ENCODE measurements at regions not wholly inside any gene's neighbourhood (a gene's known extent, or its start where the extent isn't known, plus 50 kb on each side); places are given as distances from the start of the nearest gene placed in this dataset.
A peak's percentile ranks its signal among the peaks of the same experiment; 100 is the strongest.

GRCh38 chr15:29914511-29914926 is 92.3 kb upstream of the TJP1 start:
- Mint-ChIP-seq H3K36me3 (ENCODE audit: low read depth) (peaks cover 5% of the 10 kb centered on the region), H3K9me3 (peaks cover 12% of the 10 kb centered on the region), H3K4me1 (no peaks in the 10 kb centered on the region), H3K4me3 (no peak overlapping the region), H3K27ac (no peak overlapping the region), H3K27me3 (peaks cover 35% of the 10 kb centered on the region)
- no peak for ATAC-seq (replicated peaks)

- no peak for ATAC-seq (replicated peaks)
- Mint-ChIP-seq H3K9me3 (peaks cover 12% of the 10 kb centered on the region), H3K27me3 (peaks cover 30% of the 10 kb centered on the region), H3K27ac (no peak overlapping the region), H3K4me3 (no peak overlapping the region), H3K36me3 (ENCODE audit: low read depth) (peaks cover 5% of the 10 kb centered on the region), H3K4me1 (no peaks in the 10 kb centered on the region)
Measured at GRCh38 chr15:29913528-29914135, 91.4 kb upstream of the TJP1 start.

GRCh38 chr15:29911705-29912104 is 89.4 kb upstream of the TJP1 start:
- H3K27me3 Mint-ChIP-seq: peaks cover 22% of the 10 kb centered on the region
- H3K4me1 Mint-ChIP-seq: no peaks in the 10 kb centered on the region
- H3K4me3 Mint-ChIP-seq: no peak overlapping the region
- H3K9me3 Mint-ChIP-seq: peaks cover 12% of the 10 kb centered on the region
- ATAC-seq (replicated peaks): no peak
- H3K27ac Mint-ChIP-seq: no peak overlapping the region
- peaks cover 5% of the 10 kb centered on the region for H3K36me3 Mint-ChIP-seq (ENCODE audit: low read depth)

- Mint-ChIP-seq H3K27me3 (peaks cover 22% of the 10 kb centered on the region), H3K4me3 (no peak overlapping the region), H3K4me1 (no peaks in the 10 kb centered on the region), H3K36me3 (ENCODE audit: low read depth) (peaks cover 5% of the 10 kb centered on the region), H3K27ac (no peak overlapping the region), H3K9me3 (peaks cover 12% of the 10 kb centered on the region)
- no peak for ATAC-seq (replicated peaks)
Measured at GRCh38 chr15:29910068-29910467, 87.8 kb upstream of the TJP1 start.

- ATAC-seq (replicated peaks): no peak
- H3K27me3 Mint-ChIP-seq: peaks cover 21% of the 10 kb centered on the region
- no peak overlapping the region for H3K27ac Mint-ChIP-seq
- H3K36me3 Mint-ChIP-seq (ENCODE audit: low read depth): no peaks in the 10 kb centered on the region
- H3K9me3 Mint-ChIP-seq: no peaks in the 10 kb centered on the region
- H3K4me1 Mint-ChIP-seq: no peaks in the 10 kb centered on the region
- H3K4me3 Mint-ChIP-seq: no peak overlapping the region
Measured at GRCh38 chr15:29904757-29905417, 82.6 kb upstream of the TJP1 start.

- H3K9me3 Mint-ChIP-seq: no peaks in the 10 kb centered on the region
- no peaks in the 10 kb centered on the region for H3K36me3 Mint-ChIP-seq (ENCODE audit: low read depth)
- H3K27me3 Mint-ChIP-seq: peaks cover 23% of the 10 kb centered on the region
- H3K27ac Mint-ChIP-seq: no peak overlapping the region
- H3K4me3 Mint-ChIP-seq: no peak overlapping the region
- H3K4me1 Mint-ChIP-seq: no peaks in the 10 kb centered on the region
- no peak for ATAC-seq (replicated peaks)
Measured at GRCh38 chr15:29903785-29904464, 81.7 kb upstream of the TJP1 start.

GRCh38 chr15:29903028-29903427 is 80.8 kb upstream of the TJP1 start:
- Mint-ChIP-seq H3K4me1 (no peaks in the 10 kb centered on the region), H3K27ac (no peak overlapping the region), H3K36me3 (ENCODE audit: low read depth) (no peaks in the 10 kb centered on the region), H3K4me3 (no peak overlapping the region), H3K9me3 (peaks cover 3% of the 10 kb centered on the region), H3K27me3 (peaks cover 21% of the 10 kb centered on the region)
- ATAC-seq (replicated peaks): no peak

GRCh38 chr15:29900237-29901189 is 78.2 kb upstream of the TJP1 start:
- Mint-ChIP-seq H3K9me3 (peaks cover 7% of the 10 kb centered on the region), H3K4me3 (no peak overlapping the region), H3K36me3 (ENCODE audit: low read depth) (no peaks in the 10 kb centered on the region), H3K27me3 (peaks cover 23% of the 10 kb centered on the region), H3K4me1 (no peaks in the 10 kb centered on the region), H3K27ac (no peak overlapping the region)
- no peak for ATAC-seq (replicated peaks)

- no peaks in the 10 kb centered on the region for H3K4me1 Mint-ChIP-seq
- no peak overlapping the region for H3K4me3 Mint-ChIP-seq
- no peaks in the 10 kb centered on the region for H3K36me3 Mint-ChIP-seq (ENCODE audit: low read depth)
- no peak for ATAC-seq (replicated peaks)
- H3K9me3 Mint-ChIP-seq: peaks cover 11% of the 10 kb centered on the region
- no peak overlapping the region for H3K27ac Mint-ChIP-seq
- H3K27me3 Mint-ChIP-seq: peaks cover 16% of the 10 kb centered on the region
Measured at GRCh38 chr15:29896062-29896461, 73.8 kb upstream of the TJP1 start.

GRCh38 chr15:29891096-29891457 is 68.8 kb upstream of the TJP1 start:
- Mint-ChIP-seq H3K9me3 (peaks cover 4% of the 10 kb centered on the region), H3K27me3 (peaks cover 14% of the 10 kb centered on the region), H3K4me3 (no peak overlapping the region), H3K36me3 (ENCODE audit: low read depth) (no peaks in the 10 kb centered on the region), H3K27ac (no peak overlapping the region), H3K4me1 (no peaks in the 10 kb centered on the region)
- ATAC-seq (replicated peaks): peak; percentile 78

GRCh38 chr15:29890336-29891095 is 68.2 kb upstream of the TJP1 start:
- Mint-ChIP-seq H3K27me3 (peaks cover 18% of the 10 kb centered on the region), H3K9me3 (peaks cover 3% of the 10 kb centered on the region), H3K27ac (no peak overlapping the region), H3K4me1 (no peaks in the 10 kb centered on the region), H3K36me3 (ENCODE audit: low read depth) (no peaks in the 10 kb centered on the region), H3K4me3 (no peak overlapping the region)
- no peak for ATAC-seq (replicated peaks)

GRCh38 chr15:29889542-29890329 is 67.5 kb upstream of the TJP1 start:
- Mint-ChIP-seq H3K9me3 (no peaks in the 10 kb centered on the region), H3K4me1 (no peaks in the 10 kb centered on the region), H3K27me3 (peaks cover 20% of the 10 kb centered on the region), H3K36me3 (ENCODE audit: low read depth) (no peaks in the 10 kb centered on the region), H3K27ac (no peak overlapping the region), H3K4me3 (no peak overlapping the region)
- ATAC-seq (replicated peaks): peak; percentile 75

GRCh38 chr15:29888646-29889045 is 66.4 kb upstream of the TJP1 start:
- H3K4me3 Mint-ChIP-seq: no peak overlapping the region
- peaks cover 28% of the 10 kb centered on the region for H3K27me3 Mint-ChIP-seq
- ATAC-seq (replicated peaks): no peak
- H3K27ac Mint-ChIP-seq: no peak overlapping the region
- no peaks in the 10 kb centered on the region for H3K4me1 Mint-ChIP-seq
- H3K36me3 Mint-ChIP-seq (ENCODE audit: low read depth): no peaks in the 10 kb centered on the region
- H3K9me3 Mint-ChIP-seq: no peaks in the 10 kb centered on the region
